AG04450 (cell line): ENCODE measurements at regions not wholly inside any gene's neighbourhood (a gene's known extent, or its start where the extent isn't known, plus 50 kb on each side); places are given as distances from the start of the nearest gene placed in this dataset.
"Not testable (repeated sequence)": the region's sequence is repeated elsewhere in the genome, so short reads cannot be mapped to it uniquely, and the experiment has no call there.

Source experiments
- CTCF ChIA-PET: fragments of 300-600, 350-600 bp; formaldehyde crosslinking; extraction: SDS; loops from one replicate; lab custom pipeline; 2022; ENCODE audit warnings: antibody characterized with exemption, inconsistent platforms; lab: Charles Lee
- POLR2A ChIA-PET: fragments of 350-600 bp; formaldehyde crosslinking; extraction: SDS; loops from one replicate; lab custom pipeline; 2021; ENCODE audit warnings: antibody characterized with exemption, inconsistent platforms; lab: Yijun Ruan, JAX
- DNase-seq: peaks from one replicate; pipeline ENCODE4 v3.0.0-alpha.2; 2011; ENCODE audit warnings: low read depth, low spot score
- H3K27ac ChIP-seq: one replicate; pipeline ENCODE4 v1.5.1; 2012; ENCODE audit warnings: low read depth, low read length, control low read depth
- H3K27me3 ChIP-seq: one replicate; pipeline ENCODE4 v1.6.0; 2012; ENCODE audit warnings: low read length; ENCODE audit not compliant: control insufficient read depth, insufficient read depth
- H3K4me3 ChIP-seq: 2 replicates; pipeline ENCODE4 v1.5.1; 2011; ENCODE audit warnings: mild to moderate bottlenecking, low read depth, low read length, control low read depth
- H3K9me3 ChIP-seq: 2 replicates; pipeline ENCODE4 v1.5.1; 2012; ENCODE audit warnings: low read length; ENCODE audit not compliant: control insufficient read depth, insufficient read depth
- TF ChIP-seq, protein P1 (sequence below): IDR thresholded peaks from 2 replicates; pipeline ENCODE4 v1.5.1; 2011; ENCODE audit warnings: low read depth, low read length, control low read depth, inconsistent platforms

GRCh38 chr1:14285238-14285637 lies 313.2 kb upstream of the KAZN start:
- TF ChIP-seq, protein P1, sequence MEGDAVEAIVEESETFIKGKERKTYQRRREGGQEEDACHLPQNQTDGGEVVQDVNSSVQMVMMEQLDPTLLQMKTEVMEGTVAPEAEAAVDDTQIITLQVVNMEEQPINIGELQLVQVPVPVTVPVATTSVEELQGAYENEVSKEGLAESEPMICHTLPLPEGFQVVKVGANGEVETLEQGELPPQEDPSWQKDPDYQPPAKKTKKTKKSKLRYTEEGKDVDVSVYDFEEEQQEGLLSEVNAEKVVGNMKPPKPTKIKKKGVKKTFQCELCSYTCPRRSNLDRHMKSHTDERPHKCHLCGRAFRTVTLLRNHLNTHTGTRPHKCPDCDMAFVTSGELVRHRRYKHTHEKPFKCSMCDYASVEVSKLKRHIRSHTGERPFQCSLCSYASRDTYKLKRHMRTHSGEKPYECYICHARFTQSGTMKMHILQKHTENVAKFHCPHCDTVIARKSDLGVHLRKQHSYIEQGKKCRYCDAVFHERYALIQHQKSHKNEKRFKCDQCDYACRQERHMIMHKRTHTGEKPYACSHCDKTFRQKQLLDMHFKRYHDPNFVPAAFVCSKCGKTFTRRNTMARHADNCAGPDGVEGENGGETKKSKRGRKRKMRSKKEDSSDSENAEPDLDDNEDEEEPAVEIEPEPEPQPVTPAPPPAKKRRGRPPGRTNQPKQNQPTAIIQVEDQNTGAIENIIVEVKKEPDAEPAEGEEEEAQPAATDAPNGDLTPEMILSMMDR = no peak
- H3K9me3 ChIP-seq = no peaks in the 10 kb centered on the region
- ChIA-PET POLR2A (no interaction called here), CTCF (no interaction called here)
- no peak overlapping the region for H3K4me3 ChIP-seq
- no peak for DNase-seq
- H3K27ac ChIP-seq = no peak overlapping the region
- H3K27me3 ChIP-seq = no peaks in the 10 kb centered on the region

- H3K4me3 ChIP-seq, DNase-seq, H3K27ac ChIP-seq, H3K27me3 ChIP-seq, H3K9me3 ChIP-seq, POLR2A ChIA-PET, CTCF ChIA-PET: not testable (repeated sequence)
Measured at GRCh38 chr1:14291182-14291581, 307.3 kb upstream of the KAZN start.

GRCh38 chr1:14292520-14292919 lies 306.0 kb upstream of the KAZN start:
- Histone ChIP-seq H3K9me3 (peaks cover 8% of the 10 kb centered on the region), H3K4me3 (no peak overlapping the region), H3K27me3 (no peaks in the 10 kb centered on the region), H3K27ac (no peak overlapping the region)
- TF ChIP-seq, protein P1 = no peak
- ChIA-PET CTCF (no interaction called here), POLR2A (no interaction called here)
- DNase-seq = no peak

DNA sequence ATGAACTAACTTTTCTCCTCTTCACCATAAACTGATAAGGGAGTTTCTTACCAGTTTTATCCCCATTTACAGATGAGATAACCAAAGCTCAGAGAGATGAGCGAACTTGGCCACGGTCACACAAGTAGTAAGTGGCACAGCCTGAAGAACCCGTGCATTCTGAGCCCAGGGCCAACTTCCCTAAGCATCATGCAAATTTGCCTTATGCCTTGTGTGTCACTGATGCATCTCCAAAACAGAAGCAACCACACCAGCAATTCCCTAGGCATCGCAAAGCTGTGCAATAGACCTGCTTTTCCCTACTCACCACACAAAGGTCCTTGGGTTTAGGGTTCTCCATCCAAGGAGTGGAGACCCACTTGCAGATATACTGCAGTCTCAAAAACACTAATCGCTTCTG lies 304.5 kb upstream of the KAZN start:
- no peak for DNase-seq
- ChIA-PET POLR2A (no interaction called here), CTCF (no interaction called here)
- H3K4me3 ChIP-seq = no peak overlapping the region
- peaks cover 8% of the 10 kb centered on the region for H3K9me3 ChIP-seq
- H3K27me3 ChIP-seq = no peaks in the 10 kb centered on the region
- H3K27ac ChIP-seq = no peak overlapping the region
- TF ChIP-seq, protein P1 = no peak

- Histone ChIP-seq H3K4me3 (no peak overlapping the region), H3K9me3 (peaks cover 8% of the 10 kb centered on the region), H3K27ac (no peak overlapping the region), H3K27me3 (no peaks in the 10 kb centered on the region)
- TF ChIP-seq, protein P1 = no peak
- POLR2A ChIA-PET = no interaction called here
- no peak for DNase-seq
- CTCF ChIA-PET = no interaction called here
Measured at GRCh38 chr1:14294860-14295536, 303.5 kb upstream of the KAZN start.
